ENCODE measurements at regions not wholly inside any gene's neighbourhood (a gene's known extent, or its start where the extent isn't known, plus 50 kb on each side); places are given as distances from the start of the nearest gene placed in this dataset.

DNA sequence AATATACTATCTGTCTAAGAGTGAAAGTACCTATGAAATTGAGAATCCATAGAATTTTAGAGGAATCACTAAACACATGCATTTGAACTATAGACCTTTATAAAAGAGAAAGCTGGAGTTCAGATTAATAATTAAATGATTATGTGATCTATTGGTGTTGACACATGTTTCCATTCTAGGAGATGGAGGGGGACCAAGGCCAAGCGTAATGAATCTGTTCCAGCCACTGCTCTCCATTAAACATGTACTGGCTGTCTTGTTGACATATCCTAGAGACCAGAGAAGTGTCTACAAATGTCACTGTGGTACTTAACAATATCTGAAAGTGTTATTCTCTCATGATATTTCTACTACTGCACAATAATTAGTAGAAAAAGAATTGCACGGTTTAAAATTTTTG, 432.4 kb downstream of the BMP2 start:
- no peaks in the 10 kb centered on the region for H3K9me3 ChIP-seq (ENCODE audit: low read length)
- no peaks in the 10 kb centered on the region for H3K4me1 ChIP-seq (ENCODE audit: insufficient read depth, low read length)
- no peak overlapping the region for H3K4me3 ChIP-seq (ENCODE audit: low read length)
- Mint-ChIP-seq H3K9me3 (peaks cover 2 to 19% (median 5%) of the 10 kb centered on the region in 5 donors), H3K4me1 (no peaks in the 10 kb centered on the region), H3K27me3 (no peaks in the 10 kb centered on the region), H3K4me3 (no peak overlapping the region), H3K36me3 (no peaks in the 10 kb centered on the region), H3K27ac (no peak overlapping the region)
- POLR2A ChIA-PET = no interaction called here
- no peak overlapping the region for H3K27ac ChIP-seq (ENCODE audit: low read depth, low read length)
- no peaks in the 10 kb centered on the region for H3K27me3 ChIP-seq (ENCODE audit: insufficient read depth, low read length, poor library complexity, severe bottlenecking)
- DNase-seq = no peak
- H3K36me3 ChIP-seq (ENCODE audit: insufficient read depth, low read length) = no peaks in the 10 kb centered on the region
- CTCF ChIA-PET = no interaction called here

DNA sequence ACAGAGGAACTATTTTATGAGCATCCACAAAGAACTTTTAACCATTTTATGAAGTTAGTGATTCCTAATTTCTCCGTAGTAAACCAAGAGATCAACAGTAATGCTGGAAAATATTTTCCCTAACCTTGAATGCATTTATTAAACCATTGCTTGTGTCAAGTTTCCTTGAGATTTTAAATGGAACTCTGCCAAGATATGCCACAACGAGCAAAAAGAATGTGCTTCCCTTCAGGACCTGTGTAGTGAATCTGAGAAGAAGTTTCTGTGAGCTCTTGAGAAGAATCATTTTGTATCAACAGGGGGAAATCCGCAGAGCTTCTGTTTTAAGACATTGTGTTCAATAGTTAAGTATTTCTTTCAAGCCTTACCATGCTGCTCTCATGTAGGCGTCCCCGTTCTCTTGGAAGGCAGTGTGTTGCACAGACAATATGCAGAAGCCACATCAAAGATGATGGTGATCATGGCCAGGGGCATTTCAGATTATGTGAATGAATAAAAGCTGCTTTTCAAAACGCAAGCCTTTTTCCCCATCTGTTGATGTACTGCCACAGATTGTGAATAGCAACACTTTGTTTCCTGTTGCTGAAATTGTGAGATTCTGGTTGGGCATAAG, 439.8 kb downstream of the BMP2 start:
- Histone ChIP-seq H3K27ac (ENCODE audit: low read depth, low read length) (no peak overlapping the region), H3K9me3 (ENCODE audit: low read length) (no peaks in the 10 kb centered on the region), H3K27me3 (ENCODE audit: insufficient read depth, low read length, poor library complexity, severe bottlenecking) (no peaks in the 10 kb centered on the region), H3K36me3 (ENCODE audit: insufficient read depth, low read length) (no peaks in the 10 kb centered on the region), H3K4me3 (ENCODE audit: low read length) (no peak overlapping the region), H3K4me1 (ENCODE audit: insufficient read depth, low read length) (no peaks in the 10 kb centered on the region)
- H3K27ac Mint-ChIP-seq = no peak overlapping the region
- H3K4me1 Mint-ChIP-seq = no peaks in the 10 kb centered on the region
- no peaks in the 10 kb centered on the region for H3K36me3 Mint-ChIP-seq
- POLR2A ChIA-PET = no interaction called here
- H3K9me3 Mint-ChIP-seq = peaks cover 3 to 25% (median 11%) of the 10 kb centered on the region in 5 donors
- no peaks in the 10 kb centered on the region for H3K27me3 Mint-ChIP-seq
- CTCF ChIA-PET = no interaction called here
- no peak for DNase-seq
- no peak overlapping the region for H3K4me3 Mint-ChIP-seq

DNA sequence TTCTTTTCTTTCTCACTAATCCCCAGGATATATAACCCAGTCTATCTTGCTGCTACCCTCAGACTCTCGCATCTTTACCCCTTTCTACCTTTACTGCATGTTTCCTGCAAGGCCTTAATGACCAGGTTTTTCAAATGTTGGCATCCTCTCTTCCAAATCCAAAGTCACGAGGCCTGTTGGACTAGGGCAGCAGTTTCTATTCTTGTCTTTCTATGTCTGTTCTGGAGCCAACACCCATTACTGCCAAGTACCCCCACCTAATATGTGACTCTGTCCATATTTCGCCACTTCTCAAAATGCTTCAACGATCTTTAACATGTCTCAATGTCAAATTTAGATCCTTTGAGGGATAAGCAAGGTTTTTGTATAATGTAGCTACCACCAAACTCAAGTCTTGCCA, 443.4 kb downstream of the BMP2 start:
- POLR2A ChIA-PET = no interaction called here
- Mint-ChIP-seq H3K36me3 (no peaks in the 10 kb centered on the region), H3K4me1 (no peaks in the 10 kb centered on the region)

DNA sequence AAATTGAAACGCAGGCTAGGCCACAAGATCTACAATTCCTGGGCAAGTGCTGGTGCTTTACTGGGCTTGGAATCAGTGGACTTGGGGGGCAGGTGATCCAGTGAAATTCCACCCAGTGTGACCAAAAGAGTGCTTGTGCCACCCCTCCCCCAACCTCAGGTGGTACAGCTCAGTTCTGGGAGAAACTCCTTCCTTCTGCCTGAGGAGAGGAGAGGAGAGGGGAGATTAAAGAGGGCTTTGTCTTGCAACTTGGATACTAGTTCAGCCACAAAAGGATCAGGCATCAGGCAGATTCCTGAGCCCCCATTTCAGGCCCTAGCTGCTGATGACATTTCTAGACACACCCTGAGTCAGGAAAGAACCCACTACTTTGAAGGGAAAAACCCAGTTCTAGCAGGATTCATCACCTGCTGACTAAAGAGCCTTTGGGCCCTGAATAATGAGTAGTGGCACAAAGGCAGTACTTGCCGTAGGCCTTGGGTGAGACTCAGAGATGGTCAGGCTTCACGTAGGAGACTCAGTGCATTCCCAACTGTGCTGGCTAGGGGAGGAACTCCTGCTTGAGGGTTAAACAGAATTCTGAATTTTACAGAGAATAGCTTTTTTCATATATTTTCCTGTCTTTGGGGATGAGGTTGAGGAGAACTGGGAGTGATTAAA, 446.7 kb downstream of the BMP2 start:
- no peaks in the 10 kb centered on the region for H3K4me1 ChIP-seq (ENCODE audit: insufficient read depth, low read length)
- DNase-seq = no peak
- no peaks in the 10 kb centered on the region for H3K36me3 Mint-ChIP-seq
- no peak overlapping the region for H3K27ac ChIP-seq (ENCODE audit: low read depth, low read length)
- no peak overlapping the region for H3K27ac Mint-ChIP-seq
- no peaks in the 10 kb centered on the region for H3K36me3 ChIP-seq (ENCODE audit: insufficient read depth, low read length)
- H3K4me3 ChIP-seq (ENCODE audit: low read length) = no peak overlapping the region
- no peak overlapping the region for H3K4me3 Mint-ChIP-seq
- H3K9me3 Mint-ChIP-seq = peaks cover 0 to 22% (median 13%) of the 10 kb centered on the region in 5 donors
- H3K27me3 Mint-ChIP-seq = no peaks in the 10 kb centered on the region
- H3K9me3 ChIP-seq (ENCODE audit: low read length) = no peaks in the 10 kb centered on the region
- ChIA-PET POLR2A (no interaction called here), CTCF (no interaction called here)
- no peaks in the 10 kb centered on the region for H3K4me1 Mint-ChIP-seq
- no peaks in the 10 kb centered on the region for H3K27me3 ChIP-seq (ENCODE audit: insufficient read depth, low read length, poor library complexity, severe bottlenecking)

More for the DNA sequence above, 443.4 kb downstream of the BMP2 start:
- no peak overlapping the region for H3K27ac Mint-ChIP-seq
- no peaks in the 10 kb centered on the region for H3K9me3 ChIP-seq (ENCODE audit: low read length)
- CTCF ChIA-PET = no interaction called here
- no peak overlapping the region for H3K27ac ChIP-seq (ENCODE audit: low read depth, low read length)
- H3K4me1 ChIP-seq (ENCODE audit: insufficient read depth, low read length) = no peaks in the 10 kb centered on the region
- H3K27me3 Mint-ChIP-seq = no peaks in the 10 kb centered on the region
- H3K4me3 ChIP-seq (ENCODE audit: low read length) = no peak overlapping the region
- no peak for DNase-seq
- H3K4me3 Mint-ChIP-seq = no peak overlapping the region
- H3K36me3 ChIP-seq (ENCODE audit: insufficient read depth, low read length) = no peaks in the 10 kb centered on the region
- H3K27me3 ChIP-seq (ENCODE audit: insufficient read depth, low read length, poor library complexity, severe bottlenecking) = no peaks in the 10 kb centered on the region
- H3K9me3 Mint-ChIP-seq = peaks cover 0 to 29% (median 15%) of the 10 kb centered on the region in 5 donors

DNA sequence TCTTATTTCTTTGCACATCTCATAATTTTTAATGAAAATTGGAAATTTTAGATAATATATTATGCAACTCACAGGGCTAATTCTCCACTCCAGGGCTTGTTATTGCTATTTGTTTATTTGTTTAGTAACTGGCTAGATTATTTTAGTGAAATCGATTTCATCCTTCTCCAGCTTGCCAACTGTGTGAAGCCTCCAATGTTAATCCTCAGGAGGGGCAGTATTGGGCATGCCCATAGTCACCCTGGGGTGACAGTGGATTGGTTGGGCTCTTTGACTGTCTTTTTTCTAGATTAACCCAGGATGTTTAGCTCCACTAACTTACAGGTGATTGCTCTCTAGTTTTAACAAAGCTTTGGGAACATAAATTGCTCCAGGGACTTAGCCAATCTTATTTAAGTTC, 450.1 kb downstream of the BMP2 start:
- no peak overlapping the region for H3K27ac ChIP-seq (ENCODE audit: low read depth, low read length)
- no peak overlapping the region for H3K4me3 Mint-ChIP-seq
- no peaks in the 10 kb centered on the region for H3K36me3 Mint-ChIP-seq
- H3K9me3 Mint-ChIP-seq = peaks cover 0 to 24% (median 10%) of the 10 kb centered on the region in 5 donors
- CTCF ChIA-PET = no interaction called here
- no peaks in the 10 kb centered on the region for H3K4me1 Mint-ChIP-seq
- DNase-seq = no peak
- H3K27me3 Mint-ChIP-seq = no peaks in the 10 kb centered on the region
- no peaks in the 10 kb centered on the region for H3K36me3 ChIP-seq (ENCODE audit: insufficient read depth, low read length)
- H3K9me3 ChIP-seq (ENCODE audit: low read length) = no peaks in the 10 kb centered on the region
- H3K27me3 ChIP-seq (ENCODE audit: insufficient read depth, low read length, poor library complexity, severe bottlenecking) = no peaks in the 10 kb centered on the region
- POLR2A ChIA-PET = no interaction called here
- H3K27ac Mint-ChIP-seq = no peak overlapping the region
- no peaks in the 10 kb centered on the region for H3K4me1 ChIP-seq (ENCODE audit: insufficient read depth, low read length)
- H3K4me3 ChIP-seq (ENCODE audit: low read length) = no peak overlapping the region

DNA sequence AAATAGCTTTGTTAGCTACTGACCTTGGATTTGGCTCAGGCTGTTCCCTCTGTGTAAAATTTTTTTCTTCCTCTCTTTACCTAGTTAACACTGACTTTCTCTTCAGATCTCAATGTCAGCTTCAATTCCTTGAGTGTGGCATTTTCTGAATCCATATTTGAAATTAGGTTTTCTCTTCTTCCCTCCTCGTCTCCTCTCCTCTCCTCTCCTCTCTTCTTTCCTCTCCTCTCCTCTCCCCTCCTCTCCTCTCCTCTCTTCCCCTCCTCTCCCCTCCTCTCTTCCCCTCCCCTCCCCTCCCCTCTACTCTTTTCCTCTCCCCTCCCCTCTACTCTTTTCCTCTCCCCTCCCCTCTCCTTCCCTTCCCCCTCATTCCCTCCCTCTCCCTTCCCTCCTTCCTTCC, 453.3 kb downstream of the BMP2 start:
- no peak overlapping the region for H3K4me3 Mint-ChIP-seq
- H3K4me1 ChIP-seq (ENCODE audit: insufficient read depth, low read length) = no peaks in the 10 kb centered on the region
- H3K27ac ChIP-seq (ENCODE audit: low read depth, low read length) = no peak overlapping the region
- H3K4me3 ChIP-seq (ENCODE audit: low read length) = no peak overlapping the region
- peaks cover 0 to 1% of the 10 kb centered on the region in 2 donors for H3K27me3 Mint-ChIP-seq
- ChIA-PET CTCF (no interaction called here), POLR2A (no interaction called here)
- no peaks in the 10 kb centered on the region for H3K4me1 Mint-ChIP-seq
- DNase-seq = no peak
- no peak overlapping the region for H3K27ac Mint-ChIP-seq
- no peaks in the 10 kb centered on the region for H3K27me3 ChIP-seq (ENCODE audit: insufficient read depth, low read length, poor library complexity, severe bottlenecking)
- no peaks in the 10 kb centered on the region for H3K36me3 ChIP-seq (ENCODE audit: insufficient read depth, low read length)
- H3K9me3 ChIP-seq (ENCODE audit: low read length) = no peaks in the 10 kb centered on the region
- no peaks in the 10 kb centered on the region for H3K36me3 Mint-ChIP-seq
- peaks cover 5 to 37% (median 13%) of the 10 kb centered on the region in 5 donors for H3K9me3 Mint-ChIP-seq

DNA sequence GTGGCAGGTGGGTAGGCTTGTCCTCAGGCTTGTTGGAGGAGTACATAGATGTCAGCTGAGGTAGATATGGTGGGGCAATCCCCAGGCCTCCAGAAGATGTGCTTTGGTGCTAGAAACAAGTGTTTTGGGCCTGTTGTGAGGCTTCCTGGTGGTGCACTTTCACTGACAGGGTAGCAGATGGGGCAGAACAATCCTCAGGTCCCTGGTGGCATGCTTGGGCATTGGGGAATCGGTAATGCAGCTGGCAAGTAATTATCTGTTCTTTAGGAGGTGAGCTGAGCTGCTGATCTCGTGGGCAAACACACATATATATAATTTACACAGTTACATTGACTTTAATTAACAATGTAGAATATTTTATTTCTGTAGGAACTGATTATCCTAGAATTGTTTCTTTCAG, 458.7 kb downstream of the BMP2 start:
- no peaks in the 10 kb centered on the region for H3K36me3 Mint-ChIP-seq
- H3K4me1 ChIP-seq (ENCODE audit: insufficient read depth, low read length) = no peaks in the 10 kb centered on the region
- H3K4me3 Mint-ChIP-seq = no peak overlapping the region
- peaks cover 0 to 1% of the 10 kb centered on the region in 2 donors for H3K27me3 Mint-ChIP-seq
- H3K9me3 Mint-ChIP-seq = peaks cover 8 to 34% (median 19%) of the 10 kb centered on the region in 5 donors
- DNase-seq = no peak
- no peaks in the 10 kb centered on the region for H3K27me3 ChIP-seq (ENCODE audit: insufficient read depth, low read length, poor library complexity, severe bottlenecking)
- no peak overlapping the region for H3K4me3 ChIP-seq (ENCODE audit: low read length)
- H3K4me1 Mint-ChIP-seq = no peaks in the 10 kb centered on the region
- CTCF ChIA-PET = no interaction called here
- H3K9me3 ChIP-seq (ENCODE audit: low read length) = no peaks in the 10 kb centered on the region
- POLR2A ChIA-PET = no interaction called here
- no peak overlapping the region for H3K27ac Mint-ChIP-seq
- no peaks in the 10 kb centered on the region for H3K36me3 ChIP-seq (ENCODE audit: insufficient read depth, low read length)
- H3K27ac ChIP-seq (ENCODE audit: low read depth, low read length) = no peak overlapping the region

DNA sequence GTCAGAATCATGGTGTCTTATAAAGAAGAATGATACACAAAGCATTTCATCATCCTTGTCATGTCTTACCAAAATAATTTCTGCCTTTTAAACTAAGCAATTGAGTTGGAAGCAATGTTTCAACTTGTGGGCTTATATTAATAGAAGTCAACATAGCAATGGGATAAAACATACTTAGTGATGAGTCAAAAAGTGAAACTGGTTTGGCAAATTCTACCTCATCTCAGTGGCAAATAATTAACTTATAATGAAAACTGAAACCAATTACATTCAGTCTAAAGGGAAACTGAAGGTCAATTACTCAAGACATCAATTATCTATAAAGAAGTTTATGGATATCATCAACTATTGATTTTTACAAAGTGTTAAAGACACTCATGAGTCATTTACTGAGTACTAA, 463.8 kb downstream of the BMP2 start:
- Mint-ChIP-seq H3K4me1 (no peaks in the 10 kb centered on the region), H3K9me3 (peaks cover 6 to 22% (median 12%) of the 10 kb centered on the region in 5 donors), H3K36me3 (no peaks in the 10 kb centered on the region), H3K4me3 (no peak overlapping the region), H3K27ac (no peak overlapping the region), H3K27me3 (no peaks in the 10 kb centered on the region)
- POLR2A ChIA-PET = no interaction called here
- no peak overlapping the region for H3K27ac ChIP-seq (ENCODE audit: low read depth, low read length)
- H3K9me3 ChIP-seq (ENCODE audit: low read length) = peaks cover 3% of the 10 kb centered on the region
- CTCF ChIA-PET = no interaction called here
- H3K27me3 ChIP-seq (ENCODE audit: insufficient read depth, low read length, poor library complexity, severe bottlenecking) = no peaks in the 10 kb centered on the region
- H3K4me1 ChIP-seq (ENCODE audit: insufficient read depth, low read length) = no peaks in the 10 kb centered on the region
- DNase-seq = no peak
- no peaks in the 10 kb centered on the region for H3K36me3 ChIP-seq (ENCODE audit: insufficient read depth, low read length)
- no peak overlapping the region for H3K4me3 ChIP-seq (ENCODE audit: low read length)
